ENCODE measurements at regions not wholly inside any gene's neighbourhood (a gene's known extent, or its start where the extent isn't known, plus 50 kb on each side); places are given as distances from the start of the nearest gene placed in this dataset.

DNA sequence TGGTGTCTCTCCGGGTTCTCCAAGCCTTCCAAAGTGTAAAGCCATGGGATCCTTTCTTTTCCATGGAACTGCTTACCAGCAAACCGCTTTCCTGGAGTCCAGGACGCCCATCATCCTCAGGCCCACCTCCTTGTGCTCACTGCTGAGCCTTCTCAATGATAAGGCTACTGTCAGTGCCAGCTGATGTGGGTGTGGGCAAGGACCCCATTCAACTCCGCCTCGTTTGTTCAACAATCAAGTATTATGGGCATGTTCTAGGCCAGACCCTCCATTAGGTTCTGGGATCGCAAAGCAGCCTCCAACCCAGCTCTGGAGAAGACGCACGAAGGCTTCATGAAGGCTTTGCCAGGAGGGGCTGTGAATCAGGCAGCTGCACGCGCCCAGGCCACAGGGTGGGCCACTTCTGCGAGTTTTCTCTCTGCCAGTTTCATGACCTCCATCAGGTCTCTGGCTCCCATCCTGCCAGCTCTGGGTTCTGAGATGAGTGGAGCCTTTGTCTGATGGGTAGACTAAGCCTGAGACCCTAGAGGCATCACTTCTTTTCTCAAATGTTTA is 177.1 kb downstream of the MRPL14 start:
- DNase-seq (ENCODE audit: low read depth), result no peak
- no peak overlapping the region for H3K4me3 ChIP-seq (ENCODE audit: low read depth, low read length)
- TF ChIP-seq, protein P1, sequence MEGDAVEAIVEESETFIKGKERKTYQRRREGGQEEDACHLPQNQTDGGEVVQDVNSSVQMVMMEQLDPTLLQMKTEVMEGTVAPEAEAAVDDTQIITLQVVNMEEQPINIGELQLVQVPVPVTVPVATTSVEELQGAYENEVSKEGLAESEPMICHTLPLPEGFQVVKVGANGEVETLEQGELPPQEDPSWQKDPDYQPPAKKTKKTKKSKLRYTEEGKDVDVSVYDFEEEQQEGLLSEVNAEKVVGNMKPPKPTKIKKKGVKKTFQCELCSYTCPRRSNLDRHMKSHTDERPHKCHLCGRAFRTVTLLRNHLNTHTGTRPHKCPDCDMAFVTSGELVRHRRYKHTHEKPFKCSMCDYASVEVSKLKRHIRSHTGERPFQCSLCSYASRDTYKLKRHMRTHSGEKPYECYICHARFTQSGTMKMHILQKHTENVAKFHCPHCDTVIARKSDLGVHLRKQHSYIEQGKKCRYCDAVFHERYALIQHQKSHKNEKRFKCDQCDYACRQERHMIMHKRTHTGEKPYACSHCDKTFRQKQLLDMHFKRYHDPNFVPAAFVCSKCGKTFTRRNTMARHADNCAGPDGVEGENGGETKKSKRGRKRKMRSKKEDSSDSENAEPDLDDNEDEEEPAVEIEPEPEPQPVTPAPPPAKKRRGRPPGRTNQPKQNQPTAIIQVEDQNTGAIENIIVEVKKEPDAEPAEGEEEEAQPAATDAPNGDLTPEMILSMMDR (IDR thresholded peaks at IDR 0.05; ENCODE audit: low read depth, low read length, missing control alignments), result no peak

DNA sequence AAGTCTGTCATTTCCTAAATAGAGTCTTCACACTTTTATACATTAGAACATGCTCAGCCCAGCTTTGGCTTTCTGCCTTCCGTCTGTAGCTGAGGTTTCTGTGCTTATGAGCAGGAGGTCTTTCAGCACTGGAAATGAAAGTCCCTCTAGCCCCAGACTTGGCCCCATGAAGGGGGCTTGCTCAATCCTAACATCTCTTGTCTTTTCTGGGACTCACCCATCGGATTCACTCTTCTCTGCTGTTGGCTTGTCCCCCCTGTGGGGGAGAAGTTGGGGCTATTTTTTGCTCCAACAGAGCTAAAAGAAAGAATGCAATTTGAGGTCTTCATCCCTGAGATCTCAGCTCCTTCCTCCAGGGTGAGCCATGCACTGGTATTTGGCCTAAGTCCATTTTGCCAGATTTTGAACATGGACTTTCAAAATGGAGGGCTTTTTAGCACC is 177.7 kb downstream of the MRPL14 start:
- TF ChIP-seq, protein P1 (IDR thresholded peaks at IDR 0.05; ENCODE audit: low read depth, low read length, missing control alignments), result no peak
- no peak overlapping the region for H3K4me3 ChIP-seq (ENCODE audit: low read depth, low read length)
- no peak for DNase-seq (ENCODE audit: low read depth)

DNA sequence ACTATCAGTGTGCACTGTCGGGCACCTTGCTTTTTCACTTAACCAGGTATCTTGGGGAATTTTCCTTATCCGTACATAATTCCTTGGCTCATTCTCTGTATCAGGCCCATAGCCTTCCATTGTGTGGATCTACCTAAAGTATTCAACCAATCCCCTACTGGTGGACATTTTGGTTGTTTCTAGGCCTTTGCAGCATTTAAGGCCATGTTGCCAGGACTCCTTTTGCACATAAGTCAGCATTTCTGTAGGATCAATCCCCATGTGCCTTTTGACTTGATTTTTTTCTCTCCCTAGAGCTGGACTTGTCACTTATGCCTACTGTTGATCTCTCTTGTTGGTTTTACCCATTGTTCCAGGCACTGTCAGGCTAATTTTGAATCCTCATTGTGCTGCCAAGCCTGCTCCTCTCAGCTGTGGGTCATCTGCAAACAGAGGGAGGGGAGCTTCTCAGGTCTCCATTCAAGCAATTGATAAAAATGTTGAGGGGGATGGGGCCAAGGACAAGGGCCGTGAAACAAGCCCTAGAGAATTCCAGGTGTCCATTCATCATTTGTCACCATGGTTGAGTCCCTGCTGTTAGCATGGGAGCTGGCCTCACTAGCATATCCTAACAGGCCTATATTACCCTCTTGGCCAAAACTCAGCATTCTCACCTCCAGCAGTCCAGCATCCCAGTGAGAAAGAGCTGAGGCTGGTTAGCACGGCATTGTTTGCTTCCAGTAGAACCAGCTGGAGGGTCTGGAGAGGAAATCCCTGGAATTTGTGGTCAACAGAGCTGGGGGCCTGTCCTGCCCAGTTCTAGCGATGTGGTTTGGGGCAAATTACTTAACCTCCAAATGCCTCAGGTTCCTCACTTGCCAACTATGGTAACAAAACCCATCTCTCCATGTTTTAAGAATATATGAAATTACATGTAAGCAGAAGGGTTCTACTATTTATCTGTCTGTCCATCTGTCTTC is 178.4 kb downstream of the MRPL14 start:
- TF ChIP-seq, protein P1 (IDR thresholded peaks at IDR 0.05; ENCODE audit: low read depth, low read length, missing control alignments), result no peak
- no peak for DNase-seq (ENCODE audit: low read depth)

DNA sequence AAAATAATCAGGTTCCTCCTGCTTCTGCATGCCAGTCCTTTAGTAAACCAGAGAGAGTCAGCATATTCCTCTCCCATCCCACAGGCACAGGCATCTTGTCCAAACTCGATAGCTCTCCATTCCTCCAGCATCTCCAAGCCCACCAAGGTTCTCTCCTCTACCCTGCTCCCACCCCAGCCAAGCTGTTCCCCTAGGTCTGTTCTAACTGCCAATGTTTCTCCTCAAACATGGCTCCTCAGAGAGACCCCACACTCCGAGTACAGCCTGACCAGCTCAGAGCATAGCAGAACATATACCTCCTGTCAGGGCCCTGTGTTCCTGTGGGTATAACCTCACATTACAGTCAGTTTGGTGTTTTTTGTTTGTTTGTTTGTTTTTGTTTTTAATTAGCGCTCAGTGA is 177.8 kb downstream of the VEGFA start:
- H3K4me3 ChIP-seq (ENCODE audit: low read depth, low read length), result no peak overlapping the region
- TF ChIP-seq, protein P1 (IDR thresholded peaks at IDR 0.05; ENCODE audit: low read depth, low read length, missing control alignments), result no peak
- DNase-seq (ENCODE audit: low read depth), result no peak

More for the DNA sequence above, 178.4 kb downstream of the MRPL14 start:
- H3K4me3 ChIP-seq (ENCODE audit: low read depth, low read length), result no peak overlapping the region

DNA sequence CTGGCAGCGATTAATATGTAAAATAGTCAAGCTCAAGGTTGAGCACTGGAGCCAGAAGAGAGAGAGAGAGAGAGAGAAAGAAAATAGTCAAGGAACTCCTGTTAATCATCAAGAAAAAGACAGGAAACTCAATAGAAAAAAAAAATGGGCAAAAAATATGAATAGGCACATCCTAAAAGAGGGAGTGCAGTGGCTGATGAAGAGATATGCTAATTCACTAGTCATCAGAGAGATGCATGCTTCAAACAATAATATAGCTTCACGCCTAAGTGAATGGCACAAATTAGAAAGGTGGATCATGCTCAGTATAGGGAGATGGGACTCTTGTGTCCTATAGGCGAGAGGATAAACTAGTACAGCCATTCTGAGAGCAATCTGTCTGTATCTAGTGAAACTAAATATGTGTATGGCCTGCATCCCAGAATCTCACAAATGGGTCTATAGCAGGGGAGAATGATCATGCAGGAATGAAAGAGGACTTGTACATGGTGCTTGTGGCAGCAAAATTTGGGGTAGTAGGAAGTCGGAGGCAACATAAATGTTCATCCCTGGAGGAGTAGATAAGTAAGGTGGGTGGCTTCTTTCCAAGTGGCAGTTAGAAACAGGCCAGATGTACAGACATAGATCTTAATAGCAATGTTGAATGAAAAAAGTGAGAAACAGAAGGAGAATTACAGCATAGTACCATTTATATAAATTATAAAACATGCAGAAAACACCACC is 176.8 kb downstream of the VEGFA start:
- DNase-seq (ENCODE audit: low read depth), result no peak
- TF ChIP-seq, protein P1 (IDR thresholded peaks at IDR 0.05; ENCODE audit: low read depth, low read length, missing control alignments), result no peak
- H3K4me3 ChIP-seq (ENCODE audit: low read depth, low read length), result no peak overlapping the region

DNA sequence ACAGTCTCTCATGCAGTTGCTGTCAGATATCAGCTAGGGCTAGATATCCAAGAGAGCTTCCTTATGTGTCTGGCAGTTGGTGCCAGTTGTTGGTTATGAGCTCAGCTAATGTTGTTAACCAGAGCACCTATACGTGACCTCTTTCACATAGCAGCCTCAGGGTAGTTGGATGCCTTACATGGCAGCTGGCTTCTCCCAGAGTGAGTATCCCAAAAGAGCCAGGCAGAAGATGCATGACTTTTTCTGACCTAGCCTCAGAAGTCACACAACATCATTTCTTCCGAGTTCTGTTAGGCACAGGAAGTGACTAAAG is 175.7 kb downstream of the VEGFA start:
- DNase-seq (ENCODE audit: low read depth), result no peak
- TF ChIP-seq, protein P1 (IDR thresholded peaks at IDR 0.05; ENCODE audit: low read depth, low read length, missing control alignments), result no peak
- no peak overlapping the region for H3K4me3 ChIP-seq (ENCODE audit: low read depth, low read length)
